ENCODE measurements at regions not wholly inside any gene's neighbourhood (a gene's known extent, or its start where the extent isn't known, plus 50 kb on each side); places are given as distances from the start of the nearest gene placed in this dataset.

- Histone ChIP-seq H3K4me3 (ENCODE audit: low read depth, low read length) (no peak overlapping the region), H3K36me3 (no peaks in the 10 kb centered on the region), H3K27me3 (peaks cover 55% of the 10 kb centered on the region), H3K9me3 (no peaks in the 10 kb centered on the region), H3K4me1 (no peaks in the 10 kb centered on the region)
- no peak for TF ChIP-seq CTCF (IDR thresholded peaks at IDR 0.05; ENCODE audit: low read depth, low read length)
- no peak for DNase-seq
Measured at GRCh38 chr1:100791586-100791985, 72.0 kb downstream of the VCAM1 start.

GRCh38 chr1:100793659-100794058 is 74.1 kb downstream of the VCAM1 start:
- no peaks in the 10 kb centered on the region for H3K36me3 ChIP-seq
- H3K4me1 ChIP-seq = no peaks in the 10 kb centered on the region
- no peak for TF ChIP-seq CTCF (IDR thresholded peaks at IDR 0.05; ENCODE audit: low read depth, low read length)
- peaks cover 40% of the 10 kb centered on the region for H3K27me3 ChIP-seq
- no peaks in the 10 kb centered on the region for H3K9me3 ChIP-seq
- DNase-seq = no peak
- no peak overlapping the region for H3K4me3 ChIP-seq (ENCODE audit: low read depth, low read length)

- H3K27me3 ChIP-seq = peaks cover 32% of the 10 kb centered on the region
- H3K9me3 ChIP-seq = no peaks in the 10 kb centered on the region
- DNase-seq = no peak
- TF ChIP-seq CTCF (IDR thresholded peaks at IDR 0.05; ENCODE audit: low read depth, low read length) = no peak
- no peaks in the 10 kb centered on the region for H3K4me1 ChIP-seq
- H3K36me3 ChIP-seq = no peaks in the 10 kb centered on the region
- H3K4me3 ChIP-seq (ENCODE audit: low read depth, low read length) = no peak overlapping the region
Measured at GRCh38 chr1:100794748-100795645, 75.5 kb downstream of the VCAM1 start.

- no peaks in the 10 kb centered on the region for H3K9me3 ChIP-seq
- DNase-seq = no peak
- H3K27me3 ChIP-seq = peaks cover 28% of the 10 kb centered on the region
- H3K4me1 ChIP-seq = no peaks in the 10 kb centered on the region
- no peaks in the 10 kb centered on the region for H3K36me3 ChIP-seq
- no peak overlapping the region for H3K4me3 ChIP-seq (ENCODE audit: low read depth, low read length)
- no peak for TF ChIP-seq CTCF (IDR thresholded peaks at IDR 0.05; ENCODE audit: low read depth, low read length)
Measured at GRCh38 chr1:100795646-100795985, 76.1 kb downstream of the VCAM1 start.

- no peaks in the 10 kb centered on the region for H3K4me1 ChIP-seq
Measured at GRCh38 chr1:100796046-100796445, 76.5 kb downstream of the VCAM1 start.

More at GRCh38 chr1:100796046-100796445, 76.5 kb downstream of the VCAM1 start:
- peaks cover 28% of the 10 kb centered on the region for H3K27me3 ChIP-seq
- H3K4me3 ChIP-seq (ENCODE audit: low read depth, low read length) = no peak overlapping the region
- DNase-seq = no peak
- no peaks in the 10 kb centered on the region for H3K9me3 ChIP-seq
- no peaks in the 10 kb centered on the region for H3K36me3 ChIP-seq
- TF ChIP-seq CTCF (IDR thresholded peaks at IDR 0.05; ENCODE audit: low read depth, low read length) = no peak
